ENCODE measurements at regions not wholly inside any gene's neighbourhood (a gene's known extent, or its start where the extent isn't known, plus 50 kb on each side); places are given as distances from the start of the nearest gene placed in this dataset.

- H3K9ac ChIP-seq: no peak overlapping the region
- WGBS (ENCODE audit: low lambda C conversion rate): 12% methylated on average over 3 of the region's 3 CpGs
- H3K27me3 ChIP-seq (ENCODE audit: insufficient read depth): no peaks in the 10 kb centered on the region
- POLR2A ChIA-PET: no interaction called here
- TF ChIP-seq SMC3 (IDR thresholded peaks at IDR 0.05; ENCODE audit: low read depth, low read length): no peak
- TF ChIP-seq EP300 (IDR thresholded peaks at IDR 0.05; ENCODE audit: borderline replicate concordance in 1 of 2, low read depth in 1 of 2, low read length in 1 of 2): no peak
- no peak for TF ChIP-seq PBX3 (IDR thresholded peaks at IDR 0.05)
- no peak for TF ChIP-seq CTCF (IDR thresholded peaks at IDR 0.05)
- no peak for TF ChIP-seq SIN3A (IDR thresholded peaks at IDR 0.05; ENCODE audit: borderline replicate concordance, low read depth, low read length)
- no peak for TF ChIP-seq TCF12 (IDR thresholded peaks at IDR 0.05)
- no peak for TF ChIP-seq FOSL2 (IDR thresholded peaks at IDR 0.05; ENCODE audit: borderline replicate concordance, low read depth)
- no peak for TF ChIP-seq RFX5 (IDR thresholded peaks at IDR 0.05; ENCODE audit: low read length)
- no peak for TF ChIP-seq RXRA (IDR thresholded peaks at IDR 0.05; ENCODE audit: borderline replicate concordance, low read depth)
- no peak for TF ChIP-seq USF1 (IDR thresholded peaks at IDR 0.05; ENCODE audit: borderline replicate concordance, low read depth)
- no peak for TF ChIP-seq TEAD4 (IDR thresholded peaks at IDR 0.05; ENCODE audit: borderline replicate concordance, insufficient read depth)
- TF ChIP-seq, protein P1, sequence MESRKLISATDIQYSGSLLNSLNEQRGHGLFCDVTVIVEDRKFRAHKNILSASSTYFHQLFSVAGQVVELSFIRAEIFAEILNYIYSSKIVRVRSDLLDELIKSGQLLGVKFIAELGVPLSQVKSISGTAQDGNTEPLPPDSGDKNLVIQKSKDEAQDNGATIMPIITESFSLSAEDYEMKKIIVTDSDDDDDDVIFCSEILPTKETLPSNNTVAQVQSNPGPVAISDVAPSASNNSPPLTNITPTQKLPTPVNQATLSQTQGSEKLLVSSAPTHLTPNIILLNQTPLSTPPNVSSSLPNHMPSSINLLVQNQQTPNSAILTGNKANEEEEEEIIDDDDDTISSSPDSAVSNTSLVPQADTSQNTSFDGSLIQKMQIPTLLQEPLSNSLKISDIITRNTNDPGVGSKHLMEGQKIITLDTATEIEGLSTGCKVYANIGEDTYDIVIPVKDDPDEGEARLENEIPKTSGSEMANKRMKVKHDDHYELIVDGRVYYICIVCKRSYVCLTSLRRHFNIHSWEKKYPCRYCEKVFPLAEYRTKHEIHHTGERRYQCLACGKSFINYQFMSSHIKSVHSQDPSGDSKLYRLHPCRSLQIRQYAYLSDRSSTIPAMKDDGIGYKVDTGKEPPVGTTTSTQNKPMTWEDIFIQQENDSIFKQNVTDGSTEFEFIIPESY (IDR thresholded peaks at IDR 0.05; ENCODE audit: borderline replicate concordance, low read depth): no peak
- TF ChIP-seq NFIC (IDR thresholded peaks at IDR 0.05; ENCODE audit: borderline replicate concordance): no peak
- TF ChIP-seq POLR2AphosphoS5 (IDR thresholded peaks at IDR 0.05; ENCODE audit: low read depth, low read length): no peak
- TF ChIP-seq CHD2 (IDR thresholded peaks at IDR 0.05; ENCODE audit: low read length, partially characterized antibody): no peak
- no peak for TF ChIP-seq MXI1 (IDR thresholded peaks at IDR 0.05; ENCODE audit: low read depth, low read length)
- TF ChIP-seq RCOR1 (IDR thresholded peaks at IDR 0.05; ENCODE audit: low read length): no peak
- TF ChIP-seq, protein P2, sequence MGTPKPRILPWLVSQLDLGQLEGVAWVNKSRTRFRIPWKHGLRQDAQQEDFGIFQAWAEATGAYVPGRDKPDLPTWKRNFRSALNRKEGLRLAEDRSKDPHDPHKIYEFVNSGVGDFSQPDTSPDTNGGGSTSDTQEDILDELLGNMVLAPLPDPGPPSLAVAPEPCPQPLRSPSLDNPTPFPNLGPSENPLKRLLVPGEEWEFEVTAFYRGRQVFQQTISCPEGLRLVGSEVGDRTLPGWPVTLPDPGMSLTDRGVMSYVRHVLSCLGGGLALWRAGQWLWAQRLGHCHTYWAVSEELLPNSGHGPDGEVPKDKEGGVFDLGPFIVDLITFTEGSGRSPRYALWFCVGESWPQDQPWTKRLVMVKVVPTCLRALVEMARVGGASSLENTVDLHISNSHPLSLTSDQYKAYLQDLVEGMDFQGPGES (IDR thresholded peaks at IDR 0.05; ENCODE audit: low read depth, low read length): no peak
- TF ChIP-seq FOXM1 (IDR thresholded peaks at IDR 0.05; ENCODE audit: low read depth): no peak
- no peaks in the 10 kb centered on the region for H4K20me1 ChIP-seq (ENCODE audit: insufficient read depth)
- H3K36me3 ChIP-seq (replicated peaks in 1 of 2; ENCODE audit: control insufficient read depth in 1 of 2, insufficient read depth in 2 of 2, low read length in 1 of 2): no peaks in the 10 kb centered on the region
- H3K9me2 ChIP-seq: no peaks in the 10 kb centered on the region
- no peak overlapping the region for H2AFZ ChIP-seq (ENCODE audit: low read depth)
- no peak overlapping the region for H3K4me3 ChIP-seq (ENCODE audit: low read depth in 2 of 2, low read length in 1 of 2)
- H3K27ac ChIP-seq (ENCODE audit: low read depth in 2 of 2, low read length in 1 of 2): no peak overlapping the region
- CTCF ChIA-PET: interaction anchor here (1.3 kb wide), 1 partner anchor 360 kb away, joined by 5 read pairs; no protein-coding TSS in a partner anchor
- no peaks in the 10 kb centered on the region for H3K4me1 ChIP-seq (ENCODE audit: control insufficient read depth in 1 of 2, insufficient read depth in 2 of 2, low read depth in 1 of 2, low read length in 1 of 2)
- H3F3A ChIP-seq (replicated peaks; ENCODE audit: insufficient read depth): no peaks in the 10 kb centered on the region
- DNase-seq: no peak
- H3K9me3 ChIP-seq: no peaks in the 10 kb centered on the region
- H3K4me2 ChIP-seq: no peak overlapping the region
- H3K79me2 ChIP-seq (ENCODE audit: insufficient read depth): no peaks in the 10 kb centered on the region
Observed at GRCh38 chr9:89963280-89963679, 358.5 kb downstream of the GADD45G start.

Measured in SK-N-SH (cell line).